HG03342 (cell line): ENCODE measurements at regions not wholly inside any gene's neighbourhood (a gene's known extent, or its start where the extent isn't known, plus 50 kb on each side); places are given as distances from the start of the nearest gene placed in this dataset.

Experiments
- ATAC-seq: cut with Tn5 transposase; IDR thresholded peaks from one replicate; pipeline ENCODE4 v1.9.1; 2021; ENCODE audit warnings: mild to moderate bottlenecking, moderate library complexity; ENCODE audit not compliant: unreplicated experiment

- ATAC-seq, result no peak
Measured at GRCh38 chr18:27411911-27412310, 226.8 kb upstream of the CHST9 start.

DNA sequence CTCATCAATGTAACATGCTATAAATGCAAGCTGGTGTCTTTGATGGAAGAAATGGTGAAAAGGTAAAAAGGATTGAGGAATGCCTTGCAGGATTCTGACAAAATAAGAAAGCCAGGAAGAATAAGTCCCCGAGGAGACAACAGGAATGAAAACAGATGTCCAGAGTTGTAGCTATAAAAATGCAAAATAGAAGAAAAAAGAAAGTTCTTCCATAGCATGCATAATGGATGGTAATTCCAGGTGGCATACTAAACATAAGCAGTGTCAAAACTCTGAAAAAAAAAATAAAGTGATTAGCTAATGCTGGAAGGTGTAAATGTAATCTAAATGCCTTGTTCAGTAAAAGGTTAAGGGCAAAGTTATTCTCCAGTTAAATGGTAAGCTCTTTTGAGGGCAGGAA is 225.9 kb upstream of the CHST9 start:
- ATAC-seq, result no peak

GRCh38 chr18:27404855-27405254 is 219.7 kb upstream of the CHST9 start:
- ATAC-seq, result no peak

DNA sequence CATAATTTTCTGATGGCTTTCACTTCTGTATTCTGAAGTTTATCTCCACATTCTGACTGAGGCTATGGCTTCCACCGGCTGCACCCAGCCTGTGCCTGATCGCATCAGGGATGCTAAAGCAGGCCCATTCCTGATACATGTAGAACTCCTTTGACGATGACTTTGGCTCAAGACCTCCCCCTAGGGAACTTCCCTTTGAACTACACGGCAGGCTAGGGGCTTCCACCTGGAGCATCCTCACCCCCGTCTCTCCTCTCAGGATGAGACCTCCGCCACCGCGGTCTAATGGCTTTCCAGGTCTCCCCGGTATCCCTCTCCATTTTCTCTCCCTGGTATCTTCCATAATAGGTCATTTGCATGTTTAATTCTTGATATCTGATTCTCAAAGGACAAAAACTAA is 214.9 kb upstream of the CHST9 start:
- no peak for ATAC-seq

DNA sequence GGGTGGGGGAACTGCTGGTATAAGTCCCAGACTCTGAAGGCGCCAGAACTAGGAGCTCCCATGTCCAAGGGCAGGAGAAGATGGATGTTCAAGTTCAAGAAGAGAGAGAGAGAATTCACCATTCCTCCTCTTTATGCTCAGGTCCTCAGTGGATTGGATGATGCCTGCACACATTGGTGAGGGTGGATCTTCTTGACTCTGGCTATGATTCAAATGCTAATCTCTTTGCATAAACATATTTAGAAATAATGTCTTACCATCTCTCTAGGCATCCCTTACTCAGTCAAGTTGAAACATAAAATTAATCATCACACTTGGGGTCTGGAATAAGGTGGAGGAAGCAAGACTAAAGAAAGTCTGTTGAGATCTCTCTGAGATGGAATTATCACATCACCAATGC is 210.6 kb upstream of the CHST9 start:
- ATAC-seq, result no peak

DNA sequence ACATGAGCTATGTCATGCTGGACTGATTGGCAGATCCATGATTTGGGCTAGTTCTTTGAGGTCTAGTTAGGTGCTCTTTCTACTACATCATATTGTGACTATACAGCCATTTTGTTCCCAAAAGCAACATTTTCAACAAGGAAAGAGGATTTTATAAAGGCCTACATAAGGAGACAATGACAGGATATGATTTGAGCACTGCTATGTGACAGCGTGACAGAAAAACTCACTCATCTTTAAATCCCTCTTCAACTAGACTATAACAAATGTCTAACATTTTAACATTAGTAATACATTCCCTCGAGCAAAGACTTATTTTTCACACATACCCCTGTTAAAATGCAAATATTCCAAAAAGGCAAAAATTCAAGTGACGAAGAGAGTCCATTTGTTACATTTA is 209.6 kb upstream of the CHST9 start:
- ATAC-seq, result no peak

DNA sequence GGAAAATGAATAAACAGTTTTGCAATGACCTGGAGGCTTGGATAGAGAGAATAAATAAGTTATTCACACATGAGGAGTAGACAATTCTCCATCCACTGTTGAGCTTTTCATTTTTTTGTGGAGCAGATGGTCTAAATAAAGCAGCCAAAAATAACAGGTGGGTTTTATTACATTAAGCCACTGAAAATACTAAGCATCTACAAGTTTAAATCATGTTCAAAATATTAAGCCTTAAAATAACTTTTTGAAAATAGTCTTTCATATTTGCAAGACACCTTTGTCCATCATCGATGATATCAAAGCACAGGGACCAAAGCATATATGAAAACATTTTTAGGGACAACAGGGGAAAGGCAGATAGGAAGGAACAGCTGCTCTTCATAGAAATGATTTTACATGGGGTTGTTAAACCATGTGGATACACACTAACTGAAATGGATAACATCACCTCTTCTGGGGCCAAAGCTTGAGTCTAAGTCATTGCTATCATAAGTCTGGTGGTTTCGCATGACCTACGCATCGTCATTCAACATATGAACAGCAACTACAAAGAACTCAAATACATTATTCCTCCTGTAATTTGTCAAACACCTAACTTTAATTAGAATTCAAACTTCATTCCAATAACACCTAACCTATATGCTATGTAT is 197.6 kb upstream of the CHST9 start:
- ATAC-seq, result no peak

DNA sequence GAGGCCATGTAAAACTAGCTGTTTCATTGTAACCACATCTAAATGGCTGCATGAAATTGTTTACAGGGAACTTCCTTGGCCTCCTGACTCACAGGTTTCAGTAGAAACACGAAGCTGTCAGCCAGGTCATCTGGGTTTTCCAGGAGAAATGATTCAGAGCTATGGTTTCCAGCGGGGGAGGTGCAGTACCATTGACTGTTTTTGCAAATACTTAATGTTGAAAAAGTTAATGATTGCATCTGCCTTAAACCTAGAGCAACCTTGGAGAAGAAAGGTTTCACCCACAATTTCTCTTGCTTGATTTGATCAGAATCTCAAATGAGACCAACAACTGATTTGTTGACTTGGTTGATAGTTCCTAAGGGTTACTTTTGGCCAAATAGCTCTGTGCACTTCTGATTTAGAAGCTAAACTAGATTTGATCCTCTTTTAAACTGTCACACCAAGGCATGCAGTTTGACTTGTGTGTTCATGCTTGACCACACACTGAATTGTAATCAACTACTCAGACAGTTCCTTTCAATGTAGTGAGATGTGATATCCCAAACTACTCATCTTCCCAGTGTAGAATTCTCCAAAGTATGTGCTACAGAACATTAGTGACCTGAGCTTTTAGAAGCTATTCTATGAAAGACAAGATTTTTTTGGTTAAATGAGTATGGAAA is 193.5 kb upstream of the CHST9 start:
- peak; percentile 73 for ATAC-seq

GRCh38 chr18:27377251-27377650 is 192.1 kb upstream of the CHST9 start:
- ATAC-seq, result no peak

DNA sequence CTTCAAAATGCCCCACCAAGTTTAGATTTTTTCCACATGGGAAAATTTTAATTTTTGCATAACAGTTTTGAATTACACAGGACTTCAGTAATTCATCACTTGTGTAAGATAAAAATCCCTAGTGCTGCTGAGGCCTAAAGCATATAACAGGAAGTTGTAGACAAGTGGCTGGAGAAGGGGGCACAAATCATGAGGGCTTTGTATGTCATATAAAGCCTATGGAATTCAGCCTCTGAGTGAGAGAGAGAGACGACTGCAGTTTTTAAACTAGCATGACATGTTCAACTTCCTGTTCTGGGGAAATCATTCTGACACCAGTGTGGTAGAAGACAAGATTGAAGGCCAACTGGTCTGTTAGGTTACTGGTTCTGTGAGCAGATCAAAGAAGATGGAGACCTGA is 187.3 kb upstream of the CHST9 start:
- no peak for ATAC-seq

GRCh38 chr18:27366665-27367064 is 181.6 kb upstream of the CHST9 start:
- ATAC-seq, result no peak

DNA sequence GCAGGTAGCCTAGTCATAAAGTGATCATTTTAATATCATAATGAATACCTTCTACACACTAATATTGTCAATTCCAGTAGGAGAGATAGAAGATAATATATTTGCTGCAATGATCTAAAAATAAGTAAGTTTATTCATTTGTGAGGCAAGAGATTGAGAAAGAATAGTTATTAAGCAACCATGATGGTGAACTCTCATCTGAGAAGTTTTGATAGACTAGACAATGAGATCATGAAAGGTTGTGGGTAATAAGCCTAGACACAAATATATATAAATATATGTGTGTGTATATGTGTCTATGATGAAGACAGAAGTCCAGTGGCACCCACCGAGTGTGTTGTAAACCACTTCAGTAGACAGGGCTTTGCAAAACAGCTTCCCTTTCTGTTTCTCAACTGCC is 181.0 kb upstream of the CHST9 start:
- no peak for ATAC-seq

- no peak for ATAC-seq
Measured at GRCh38 chr18:27363872-27364271, 178.8 kb upstream of the CHST9 start.

- ATAC-seq, result no peak
Measured at GRCh38 chr18:27361477-27361876, 176.4 kb upstream of the CHST9 start.

DNA sequence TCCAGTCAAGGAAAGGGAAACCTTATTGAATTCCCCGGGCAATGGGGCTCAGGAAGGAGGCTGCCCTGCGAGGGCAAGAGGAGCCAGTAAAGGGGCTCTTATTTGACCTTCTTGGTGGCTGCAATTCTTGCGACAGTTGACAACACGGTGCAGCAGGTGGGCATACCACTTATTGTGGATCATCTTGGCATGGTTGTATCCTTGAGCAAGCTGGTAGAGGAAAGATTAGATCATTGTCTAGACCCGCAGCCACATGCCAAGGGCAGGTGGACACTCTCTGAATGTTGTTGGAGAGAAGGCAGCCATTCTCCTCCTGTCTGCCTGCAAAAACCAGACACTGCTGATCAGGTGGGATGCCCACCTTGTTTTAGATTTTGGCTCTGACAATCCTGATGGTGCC is 170.2 kb upstream of the CHST9 start:
- ATAC-seq, result no peak

DNA sequence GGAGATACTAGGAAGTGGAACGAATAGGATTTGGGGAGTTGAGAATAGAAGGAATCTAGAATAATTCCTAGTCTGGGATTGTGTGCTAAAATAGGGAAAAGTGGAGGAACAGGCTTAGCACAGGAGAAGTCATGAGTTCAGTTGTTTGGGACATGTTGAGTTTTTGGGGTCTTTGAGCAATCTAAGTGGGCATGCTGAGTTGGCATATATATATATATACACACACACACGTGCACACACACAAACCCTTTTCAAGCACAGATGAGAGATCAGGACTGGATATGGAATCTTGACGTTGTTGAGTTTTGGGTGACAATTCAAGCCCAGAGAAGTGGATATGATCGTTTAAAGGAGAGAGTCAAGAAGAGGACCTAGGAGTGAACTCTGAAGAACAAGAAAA is 168.2 kb upstream of the CHST9 start:
- ATAC-seq, result no peak

GRCh38 chr18:27349284-27349882 is 164.3 kb upstream of the CHST9 start:
- no peak for ATAC-seq

DNA sequence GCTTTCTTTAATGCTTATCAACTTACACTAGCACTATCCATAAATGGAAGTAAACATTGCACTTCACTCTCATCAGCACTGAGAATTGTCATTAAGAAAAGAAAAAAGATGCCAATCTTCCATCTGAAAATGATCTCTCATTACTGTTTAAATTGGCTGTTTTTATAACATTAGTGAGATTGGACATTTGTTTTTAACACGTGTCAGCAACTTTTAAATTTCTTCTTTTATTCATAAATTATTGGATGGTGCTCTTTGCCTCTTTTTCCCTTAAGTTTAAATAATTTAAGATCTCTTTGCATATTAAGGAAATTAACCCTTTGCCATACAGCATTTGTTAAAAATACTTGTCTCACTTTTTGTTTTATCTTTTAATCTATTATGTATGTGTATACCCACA is 146.5 kb upstream of the CHST9 start:
- ATAC-seq, result no peak

GRCh38 chr18:27314996-27315395 is 129.9 kb upstream of the CHST9 start:
- no peak for ATAC-seq

GRCh38 chr18:27313678-27314077 is 128.6 kb upstream of the CHST9 start:
- ATAC-seq, result no peak

DNA sequence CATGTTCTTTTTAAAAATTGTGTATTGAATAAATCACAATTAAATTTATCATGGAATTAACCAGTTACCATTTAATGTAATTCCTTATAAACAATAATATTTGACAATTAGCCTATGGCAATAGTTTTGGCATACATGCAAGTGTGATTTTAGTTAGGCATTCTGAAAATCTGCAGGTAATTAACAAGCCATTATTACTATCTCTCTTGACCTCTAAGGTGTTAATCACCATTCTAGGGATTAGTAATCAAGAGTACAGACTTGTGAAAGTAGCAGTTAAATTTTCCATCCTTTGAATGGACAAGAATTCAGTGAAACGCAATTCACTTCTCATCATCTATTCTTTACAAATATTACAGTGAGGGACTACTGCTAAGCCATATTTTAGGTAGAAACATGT is 127.7 kb upstream of the CHST9 start:
- no peak for ATAC-seq

DNA sequence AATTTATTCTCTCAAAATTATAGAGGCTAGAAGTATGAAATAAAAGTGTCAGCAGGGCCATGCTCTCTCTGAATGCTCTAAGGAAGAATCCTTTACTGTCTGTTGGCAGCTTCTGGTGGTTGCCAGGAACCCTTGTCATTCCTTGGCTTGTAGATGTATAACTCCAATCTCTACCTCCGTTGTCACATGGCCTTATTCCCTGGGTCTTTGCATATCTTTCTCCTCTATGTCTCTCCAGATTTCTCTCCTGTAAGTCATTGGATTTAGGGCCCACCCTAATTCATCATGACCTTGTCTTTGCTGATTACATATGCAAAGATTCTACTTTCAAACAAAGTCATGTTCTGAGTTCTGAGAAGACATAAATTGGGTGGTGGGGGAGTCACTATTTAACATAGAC is 127.0 kb upstream of the CHST9 start:
- no peak for ATAC-seq

GRCh38 chr18:27311114-27311513 is 126.0 kb upstream of the CHST9 start:
- no peak for ATAC-seq
